Gastrocnemius medialis (tissue), 4 donors: ENCODE measurements at regions not wholly inside any gene's neighbourhood (a gene's known extent, or its start where the extent isn't known, plus 50 kb on each side); places are given as distances from the start of the nearest gene placed in this dataset.

ENCODE experiments used
- POLR2A ChIP-seq, 2 donors: fragments of 450-650 bp; IDR thresholded peaks; one replicate each; pipeline ENCODE4 v1.6.1; 2017; ENCODE audit warnings: antibody characterized with exemption in 2 of 2, mild to moderate bottlenecking in 2 of 2, moderate library complexity in 2 of 2
- TF ChIP-seq, protein P1 (sequence below), 5 experiments: fragments of 450-650 bp in 3 of 5; fragments of 200-600 bp in 2 of 5; sonication (generic) in 2 of 5; IDR thresholded peaks in 4 of 5; conservative IDR thresholded peaks in 1 of 5; 1 replicate in 4 of 5; 2 replicates in 1 of 5; pipeline ENCODE4 v1.5.1; 2016 to 2019; ENCODE audit warnings: antibody characterized with exemption in 5 of 5, mild to moderate bottlenecking in 3 of 5, moderate library complexity in 3 of 5

DNA sequence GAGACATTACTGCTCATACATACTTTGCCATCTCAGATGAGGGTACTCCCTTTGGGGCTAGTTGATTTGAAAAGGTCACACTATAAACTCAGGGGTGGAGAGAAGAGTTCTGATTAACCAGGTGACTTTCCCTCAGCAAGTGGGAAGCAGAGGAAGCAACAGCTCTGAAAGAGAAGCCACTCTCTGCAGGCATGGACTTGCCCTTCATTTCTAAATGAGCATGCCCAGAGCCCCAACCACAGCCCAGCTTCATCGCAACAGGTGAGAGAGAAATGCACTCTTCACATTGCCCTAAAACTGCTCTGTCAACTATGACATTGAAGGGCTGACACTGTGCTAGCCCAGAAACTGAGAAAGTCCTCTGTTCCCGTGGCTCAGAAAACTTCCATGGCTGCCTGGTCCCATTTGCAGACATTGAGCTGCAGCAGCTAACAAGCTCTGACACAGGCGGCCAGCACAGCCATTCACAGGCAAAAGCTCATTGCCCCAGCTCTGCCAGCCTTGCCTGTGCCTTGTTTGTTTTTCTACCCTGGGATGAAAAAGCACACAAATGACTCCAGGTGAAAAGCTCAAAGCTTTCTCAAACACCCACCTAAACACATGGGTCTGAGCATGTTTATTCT lies 419.8 kb upstream of the DYNLRB2 start:
- TF ChIP-seq POLR2A (IDR thresholded peaks at IDR 0.05), result no peak
- TF ChIP-seq, protein P1, sequence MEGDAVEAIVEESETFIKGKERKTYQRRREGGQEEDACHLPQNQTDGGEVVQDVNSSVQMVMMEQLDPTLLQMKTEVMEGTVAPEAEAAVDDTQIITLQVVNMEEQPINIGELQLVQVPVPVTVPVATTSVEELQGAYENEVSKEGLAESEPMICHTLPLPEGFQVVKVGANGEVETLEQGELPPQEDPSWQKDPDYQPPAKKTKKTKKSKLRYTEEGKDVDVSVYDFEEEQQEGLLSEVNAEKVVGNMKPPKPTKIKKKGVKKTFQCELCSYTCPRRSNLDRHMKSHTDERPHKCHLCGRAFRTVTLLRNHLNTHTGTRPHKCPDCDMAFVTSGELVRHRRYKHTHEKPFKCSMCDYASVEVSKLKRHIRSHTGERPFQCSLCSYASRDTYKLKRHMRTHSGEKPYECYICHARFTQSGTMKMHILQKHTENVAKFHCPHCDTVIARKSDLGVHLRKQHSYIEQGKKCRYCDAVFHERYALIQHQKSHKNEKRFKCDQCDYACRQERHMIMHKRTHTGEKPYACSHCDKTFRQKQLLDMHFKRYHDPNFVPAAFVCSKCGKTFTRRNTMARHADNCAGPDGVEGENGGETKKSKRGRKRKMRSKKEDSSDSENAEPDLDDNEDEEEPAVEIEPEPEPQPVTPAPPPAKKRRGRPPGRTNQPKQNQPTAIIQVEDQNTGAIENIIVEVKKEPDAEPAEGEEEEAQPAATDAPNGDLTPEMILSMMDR (IDR thresholded peaks at IDR 0.05 in 4 of 5, conservative IDR thresholded peaks at IDR 0.05 in 1 of 5), result no peak
